GM23248 (cell line): ENCODE measurements at regions not wholly inside any gene's neighbourhood (a gene's known extent, or its start where the extent isn't known, plus 50 kb on each side); places are given as distances from the start of the nearest gene placed in this dataset.

Experiments used
- EZH2 ChIP-seq: fragments of 200-600 bp; sonication (generic); IDR thresholded peaks from 2 replicates; pipeline ENCODE4 v1.6.1; 2018; ENCODE audit warnings: antibody characterized with exemption, mild to moderate bottlenecking; ENCODE audit not compliant: insufficient read depth, poor library complexity, severe bottlenecking
- EZH2phosphoT487 ChIP-seq: fragments of 200-600 bp; sonication (generic); IDR thresholded peaks from 2 replicates; pipeline ENCODE4 v1.6.1; 2018; ENCODE audit warnings: antibody characterized with exemption, moderate library complexity, mild to moderate bottlenecking, low read depth; ENCODE audit not compliant: insufficient read depth

GRCh38 chr2:123366239-123366837 is 658.7 kb upstream of the CNTNAP5 start:
- TF ChIP-seq EZH2 (no peak), EZH2phosphoT487 (no peak)
